Ishikawa (cell line): ENCODE measurements at regions not wholly inside any gene's neighbourhood (a gene's known extent, or its start where the extent isn't known, plus 50 kb on each side); places are given as distances from the start of the nearest gene placed in this dataset.

ENCODE experiments used
- CEBPB ChIP-seq: IDR thresholded peaks from 2 replicates; pipeline ENCODE4 v1.6.1; 2012
- CREB1 ChIP-seq: IDR thresholded peaks from 2 replicates; pipeline ENCODE4 v1.6.1; 2012; ENCODE audit warnings: low read depth
- EGR1 ChIP-seq: IDR thresholded peaks from 2 replicates; pipeline ENCODE4 v1.6.1; 2012
- EP300 ChIP-seq: IDR thresholded peaks from 2 replicates; pipeline ENCODE4 v1.6.1; 2012; ENCODE audit warnings: borderline replicate concordance
- MAX ChIP-seq: IDR thresholded peaks from 2 replicates; pipeline ENCODE4 v1.6.1; 2012
- NFIC ChIP-seq: IDR thresholded peaks from 2 replicates; pipeline ENCODE4 v1.6.1; 2012
- RAD21 ChIP-seq: IDR thresholded peaks from 2 replicates; pipeline ENCODE4 v1.6.1; 2012; ENCODE audit warnings: low read depth
- REST ChIP-seq: IDR thresholded peaks from 2 replicates; pipeline ENCODE4 v1.6.1; 2012; ENCODE audit warnings: low read depth, mild to moderate bottlenecking
- TAF1 ChIP-seq: IDR thresholded peaks from 2 replicates; pipeline ENCODE4 v1.6.1; 2012; ENCODE audit warnings: low read depth, mild to moderate bottlenecking
- TEAD4 ChIP-seq: IDR thresholded peaks from 2 replicates; pipeline ENCODE4 v1.6.1; 2012
- USF1 ChIP-seq: IDR thresholded peaks from 2 replicates; pipeline ENCODE4 v1.6.1; 2012
- YY1 ChIP-seq: IDR thresholded peaks from 2 replicates; pipeline ENCODE4 v1.6.1; 2012; ENCODE audit warnings: low read depth
- ZBTB7A ChIP-seq: IDR thresholded peaks from 2 replicates; pipeline ENCODE4 v1.6.1; 2012; ENCODE audit warnings: low read depth

GRCh38 chr11:15677181-15677580, 562.5 kb downstream of the INSC start:
- TF ChIP-seq RAD21, result no peak
- no peak for TF ChIP-seq TAF1
- TF ChIP-seq ZBTB7A, result no peak
- no peak for TF ChIP-seq CEBPB
- TF ChIP-seq YY1, result no peak
- TF ChIP-seq MAX, result no peak
- TF ChIP-seq USF1, result no peak
- TF ChIP-seq TEAD4, result no peak
- no peak for TF ChIP-seq REST
- TF ChIP-seq EGR1, result no peak
- TF ChIP-seq CREB1, result no peak
- no peak for TF ChIP-seq EP300
- TF ChIP-seq NFIC, result no peak
